Progenitor cell of endocrine pancreas (in vitro differentiated cells): ENCODE measurements at regions not wholly inside any gene's neighbourhood (a gene's known extent, or its start where the extent isn't known, plus 50 kb on each side); places are given as distances from the start of the nearest gene placed in this dataset.
A peak's percentile ranks its signal among the peaks of the same experiment; 100 is the strongest.

Experiments
- DNase-seq: peaks from one replicate; pipeline ENCODE4 v3.0.0; 2021; ENCODE audit warnings: low spot score; ENCODE audit not compliant: unreplicated experiment
- H3K27ac Mint-ChIP-seq: 2 replicates; pipeline ENCODE4 v1.8.0; 2021; ENCODE audit warnings: mild to moderate bottlenecking, moderate library complexity, mixed read lengths
- H3K27me3 Mint-ChIP-seq: 2 replicates; pipeline ENCODE4 v1.8.0; 2021; ENCODE audit warnings: mixed read lengths
- H3K36me3 Mint-ChIP-seq: 2 replicates; pipeline ENCODE4 v1.8.0; 2022; ENCODE audit warnings: mixed read lengths; ENCODE audit not compliant: insufficient read depth
- H3K4me1 Mint-ChIP-seq: 2 replicates; pipeline ENCODE4 v1.8.0; 2021; ENCODE audit warnings: low read depth, mixed read lengths
- H3K4me3 Mint-ChIP-seq: 2 replicates; pipeline ENCODE4 v1.8.0; 2021; ENCODE audit warnings: low read depth, mild to moderate bottlenecking, moderate library complexity, mixed read lengths
- H3K9me3 Mint-ChIP-seq: 2 replicates; pipeline ENCODE4 v1.8.0; 2021; ENCODE audit warnings: low read depth, mixed read lengths
- TF ChIP-seq, protein P1 (sequence below): fragments of 200-600 bp; sonication (generic); IDR thresholded peaks from one replicate; pipeline ENCODE4 v1.5.0; 2021; ENCODE audit warnings: antibody characterized with exemption, mild to moderate bottlenecking; ENCODE audit not compliant: unreplicated experiment

DNA sequence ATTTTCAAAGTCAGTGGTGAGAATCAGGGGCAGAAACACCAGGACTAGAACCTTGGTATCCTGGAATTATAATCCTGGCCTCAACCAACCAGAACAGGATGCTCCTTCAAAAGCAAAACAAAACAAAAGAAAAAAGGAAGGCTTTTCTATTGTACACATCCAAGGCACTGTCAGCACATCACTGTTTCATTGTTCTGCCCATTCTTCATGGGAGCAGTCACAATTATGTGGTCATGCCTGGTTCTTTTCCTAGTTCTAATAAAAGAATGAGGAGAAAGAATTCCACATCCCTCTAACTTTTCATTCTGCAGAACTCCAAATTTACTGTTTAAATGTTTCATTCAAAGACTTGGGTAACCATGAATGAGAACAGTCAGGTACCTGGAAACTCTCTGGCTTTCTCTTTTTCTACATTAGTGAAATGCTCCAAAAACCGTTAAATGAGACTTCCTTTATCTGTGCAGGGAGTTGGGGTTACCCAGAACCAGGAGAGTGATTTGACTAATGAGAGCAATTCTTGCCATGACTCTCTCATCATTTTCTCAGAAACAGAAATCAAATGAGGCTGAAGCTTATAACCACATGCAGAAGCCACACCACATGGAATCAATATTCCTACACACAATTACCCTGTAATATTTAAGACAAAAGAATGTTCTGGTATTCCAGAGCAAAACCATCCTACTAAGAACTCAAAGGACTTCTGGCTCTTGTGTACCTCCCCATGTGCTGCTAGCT is 110.9 kb upstream of the CCDC150 start:
- TF ChIP-seq, protein P1, sequence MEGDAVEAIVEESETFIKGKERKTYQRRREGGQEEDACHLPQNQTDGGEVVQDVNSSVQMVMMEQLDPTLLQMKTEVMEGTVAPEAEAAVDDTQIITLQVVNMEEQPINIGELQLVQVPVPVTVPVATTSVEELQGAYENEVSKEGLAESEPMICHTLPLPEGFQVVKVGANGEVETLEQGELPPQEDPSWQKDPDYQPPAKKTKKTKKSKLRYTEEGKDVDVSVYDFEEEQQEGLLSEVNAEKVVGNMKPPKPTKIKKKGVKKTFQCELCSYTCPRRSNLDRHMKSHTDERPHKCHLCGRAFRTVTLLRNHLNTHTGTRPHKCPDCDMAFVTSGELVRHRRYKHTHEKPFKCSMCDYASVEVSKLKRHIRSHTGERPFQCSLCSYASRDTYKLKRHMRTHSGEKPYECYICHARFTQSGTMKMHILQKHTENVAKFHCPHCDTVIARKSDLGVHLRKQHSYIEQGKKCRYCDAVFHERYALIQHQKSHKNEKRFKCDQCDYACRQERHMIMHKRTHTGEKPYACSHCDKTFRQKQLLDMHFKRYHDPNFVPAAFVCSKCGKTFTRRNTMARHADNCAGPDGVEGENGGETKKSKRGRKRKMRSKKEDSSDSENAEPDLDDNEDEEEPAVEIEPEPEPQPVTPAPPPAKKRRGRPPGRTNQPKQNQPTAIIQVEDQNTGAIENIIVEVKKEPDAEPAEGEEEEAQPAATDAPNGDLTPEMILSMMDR: no peak
- peaks cover 3% of the 10 kb centered on the region for H3K36me3 Mint-ChIP-seq
- H3K27me3 Mint-ChIP-seq: no peaks in the 10 kb centered on the region
- peaks cover 5% of the 10 kb centered on the region for H3K4me1 Mint-ChIP-seq
- H3K27ac Mint-ChIP-seq: no peak overlapping the region
- H3K4me3 Mint-ChIP-seq: no peak overlapping the region
- no peak for DNase-seq
- no peaks in the 10 kb centered on the region for H3K9me3 Mint-ChIP-seq

GRCh38 chr2:196530910-196531309 is 108.6 kb upstream of the CCDC150 start:
- H3K4me1 Mint-ChIP-seq: peaks cover 5% of the 10 kb centered on the region
- TF ChIP-seq, protein P1: no peak
- no peak overlapping the region for H3K27ac Mint-ChIP-seq
- no peaks in the 10 kb centered on the region for H3K9me3 Mint-ChIP-seq
- no peak overlapping the region for H3K4me3 Mint-ChIP-seq
- H3K36me3 Mint-ChIP-seq: peaks cover 3% of the 10 kb centered on the region
- no peaks in the 10 kb centered on the region for H3K27me3 Mint-ChIP-seq
- DNase-seq: no peak

GRCh38 chr2:196533772-196534397 is 105.6 kb upstream of the CCDC150 start:
- Mint-ChIP-seq H3K27me3 (no peaks in the 10 kb centered on the region), H3K27ac (no peak overlapping the region), H3K9me3 (no peaks in the 10 kb centered on the region), H3K36me3 (no peaks in the 10 kb centered on the region), H3K4me3 (no peak overlapping the region), H3K4me1 (peaks cover 14% of the 10 kb centered on the region)
- no peak for DNase-seq
- TF ChIP-seq, protein P1: no peak

- TF ChIP-seq, protein P1: no peak
- Mint-ChIP-seq H3K9me3 (no peaks in the 10 kb centered on the region), H3K27ac (no peak overlapping the region), H3K36me3 (no peaks in the 10 kb centered on the region), H3K4me1 (peaks cover 14% of the 10 kb centered on the region), H3K27me3 (no peaks in the 10 kb centered on the region), H3K4me3 (no peak overlapping the region)
- no peak for DNase-seq
Observed at GRCh38 chr2:196534495-196534894, 105.0 kb upstream of the CCDC150 start.

DNA sequence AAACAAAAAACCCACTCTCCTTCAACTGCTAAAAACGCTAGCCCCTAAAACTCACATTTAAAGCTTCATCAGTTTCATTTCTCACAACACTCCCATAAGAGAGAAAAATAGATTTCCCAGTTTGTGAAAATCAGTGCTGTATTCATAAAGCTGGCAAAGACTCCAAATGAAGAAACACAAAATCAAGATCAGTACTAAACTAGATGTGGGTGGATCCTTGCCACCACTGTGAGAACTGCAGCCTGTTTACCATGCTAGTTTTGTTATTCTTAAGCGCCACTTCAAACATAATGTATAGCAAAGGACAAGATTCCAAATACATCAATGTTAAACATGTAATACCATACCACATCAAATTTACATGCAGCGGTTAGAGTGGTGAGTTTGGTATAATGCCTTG is 104.5 kb upstream of the CCDC150 start:
- H3K36me3 Mint-ChIP-seq: no peaks in the 10 kb centered on the region
- no peak overlapping the region for H3K4me3 Mint-ChIP-seq
- no peaks in the 10 kb centered on the region for H3K27me3 Mint-ChIP-seq
- peak overlapping the region; percentile 31 for H3K27ac Mint-ChIP-seq
- H3K9me3 Mint-ChIP-seq: no peaks in the 10 kb centered on the region
- peaks cover 12% of the 10 kb centered on the region for H3K4me1 Mint-ChIP-seq
- TF ChIP-seq, protein P1: no peak
- no peak for DNase-seq
